HCT116 (cell line): ENCODE measurements at regions not wholly inside any gene's neighbourhood (a gene's known extent, or its start where the extent isn't known, plus 50 kb on each side); places are given as distances from the start of the nearest gene placed in this dataset.

Experiments
- ATAC-seq: fragments of 200-7000 bp; cut with Tn5 transposase; 2 replicates; pipeline ENCODE4 v1.9.1; 2020; ENCODE audit warnings: mild to moderate bottlenecking, moderate library complexity
- BruUV-seq: library from RNA; stranded (reverse); fragments of 400-500 nt; replicated peaks from 2 replicates; lab custom pipeline; 2021; lab: Mats Ljungman, UMichigan
- CTCF ChIA-PET: fragments of 300-600 bp; sonication (Branson Sonifier 250); formaldehyde crosslinking; loops from one replicate; lab custom pipeline; 2021; ENCODE audit warnings: antibody characterized with exemption; lab: Charles Lee
- POLR2A ChIA-PET: fragments of 300-600, 350-600 bp; sonication (Branson Sonifier 250); formaldehyde crosslinking; loops from one replicate; lab custom pipeline; 2021; ENCODE audit warnings: antibody characterized with exemption; lab: Charles Lee
- RAD21 ChIA-PET, 2 experiments: fragments of 300-600 bp; sonication (Branson Sonifier 250); formaldehyde crosslinking; loops; one replicate each; lab custom pipeline; 2023; ENCODE audit warnings: low total read pairs in 2 of 2; ENCODE audit not compliant: uncharacterized antibody in 2 of 2, unreplicated experiment in 2 of 2, low non-redundant PET in 1 of 2; lab: Charles Lee
- DNase-seq: peaks from one replicate; pipeline ENCODE4 v3.0.0-alpha.2; 2010; ENCODE audit warnings: low read depth, low spot score
- H2AFZ ChIP-seq: fragments of 200-600 bp; shearing (Covaris generic), sonication (generic); 2 replicates; pipeline ENCODE4 v1.6.1; 2017; ENCODE audit warnings: low read depth, mixed run types, mixed read lengths, antibody characterized with exemption, low read length; ENCODE audit not compliant: poor library complexity, severe bottlenecking
- H3K27ac ChIP-seq: 2 replicates; pipeline ENCODE4 v1.5.1; 2012; ENCODE audit warnings: low read depth, low read length
- H3K27me3 ChIP-seq: fragments of 200-600 bp; sonication (generic); 2 replicates; pipeline ENCODE4 v1.6.1; 2016; ENCODE audit warnings: mixed run types, low read length, mixed read lengths; ENCODE audit not compliant: insufficient read depth
- H3K36me3 ChIP-seq, 2 experiments: fragments of 200-500 bp in 1 of 2; fragments of 200-600 bp in 1 of 2; sonication (Bioruptor generic) in 1 of 2; sonication (generic) in 1 of 2; 2 replicates each; pipeline versions ENCODE4 v1.5.1 to v1.6.1; 2014 to 2016; ENCODE audit warnings: low read length in 2 of 2, inconsistent platforms in 1 of 2, mixed read lengths in 1 of 2, mixed run types in 1 of 2; ENCODE audit not compliant: insufficient read depth in 2 of 2, control insufficient read depth in 1 of 2
- H3K4me1 ChIP-seq, 2 experiments: fragments of 200-600 bp in 1 of 2; sonication (generic) in 1 of 2; 2 replicates each; pipeline versions ENCODE4 v1.5.1 to v1.6.1; 2012 to 2017; ENCODE audit warnings: low read length in 2 of 2, inconsistent platforms in 1 of 2, mild to moderate bottlenecking in 1 of 2, mixed read lengths in 1 of 2, mixed run types in 1 of 2, moderate library complexity in 1 of 2; ENCODE audit not compliant: insufficient read depth in 2 of 2, control insufficient read depth in 1 of 2
- H3K4me2 ChIP-seq: fragments of 200-600 bp; sonication (generic); 2 replicates; pipeline ENCODE4 v1.6.1; 2017; ENCODE audit warnings: mixed run types, low read length, mixed read lengths
- H3K4me3 ChIP-seq, 2 experiments: fragments of 200-600 bp in 1 of 2; sonication (generic) in 1 of 2; replicated peaks in 1 of 2; 2 replicates each; pipeline ENCODE4 v1.5.1; 2011 to 2016; ENCODE audit warnings: low read length in 2 of 2, control low read depth in 1 of 2, low read depth in 1 of 2, mild to moderate bottlenecking in 1 of 2, mixed read lengths in 1 of 2, mixed run types in 1 of 2
- H3K79me2 ChIP-seq: fragments of 200-600 bp; sonication (generic); 2 replicates; pipeline ENCODE4 v1.6.1; 2017; ENCODE audit warnings: mild to moderate bottlenecking, mixed run types, low read length, moderate library complexity, mixed read lengths; ENCODE audit not compliant: insufficient read depth
- H3K9ac ChIP-seq: fragments of 200-600 bp; sonication (generic); 2 replicates; pipeline ENCODE4 v1.6.1; 2016; ENCODE audit warnings: low read length, mixed read lengths
- H3K9me2 ChIP-seq: fragments of 200-600 bp; sonication (generic), shearing (Covaris generic); 2 replicates; pipeline ENCODE4 v1.6.1; 2017; ENCODE audit warnings: mixed run types, mild to moderate bottlenecking, moderate library complexity; ENCODE audit not compliant: insufficient read depth
- H3K9me3 ChIP-seq, 2 experiments: fragments of 200-500 bp in 1 of 2; fragments of 200-600 bp in 1 of 2; sonication (Bioruptor generic) in 1 of 2; sonication (generic) in 1 of 2; 2 replicates each; pipeline ENCODE4 v1.6.1; 2014 to 2017; ENCODE audit warnings: low read length in 2 of 2, mixed read lengths in 2 of 2, inconsistent platforms in 1 of 2, low read depth in 1 of 2, mild to moderate bottlenecking in 1 of 2, mixed run types in 1 of 2, moderate library complexity in 1 of 2; ENCODE audit not compliant: control insufficient read depth in 1 of 2, insufficient read depth in 1 of 2
- H4K20me1 ChIP-seq: fragments of 200-600 bp; sonication (generic), shearing (Covaris generic); 2 replicates; pipeline ENCODE4 v1.6.1; 2017; ENCODE audit warnings: mixed run types, mild to moderate bottlenecking, moderate library complexity; ENCODE audit not compliant: insufficient read depth
- CBX3 ChIP-seq: IDR thresholded peaks from 2 replicates; pipeline ENCODE4 v1.6.1; 2012; ENCODE audit warnings: low read depth
- CEBPB ChIP-seq: IDR thresholded peaks from 2 replicates; pipeline ENCODE4 v1.6.1; 2012; ENCODE audit warnings: low read depth
- EZH2 ChIP-seq: fragments of 200-600 bp; sonication (generic); IDR thresholded peaks from 2 replicates; pipeline ENCODE4 v1.6.1; 2017; ENCODE audit warnings: antibody characterized with exemption, mixed run types
- JUND ChIP-seq: IDR thresholded peaks from 2 replicates; pipeline ENCODE4 v1.6.1; 2012
- POLR2AphosphoS5 ChIP-seq: IDR thresholded peaks from 2 replicates; pipeline ENCODE4 v1.6.1; 2011; ENCODE audit warnings: mild to moderate bottlenecking, low read depth, low read length, moderate library complexity
- SP1 ChIP-seq: IDR thresholded peaks from 2 replicates; pipeline ENCODE4 v1.6.1; 2012; ENCODE audit warnings: low read depth
- SRF ChIP-seq: IDR thresholded peaks from 2 replicates; pipeline ENCODE4 v1.6.1; 2012; ENCODE audit warnings: low read depth
- TCF7L2 ChIP-seq: IDR thresholded peaks from 2 replicates; pipeline ENCODE4 v1.7.0; 2011; ENCODE audit warnings: borderline replicate concordance, inconsistent platforms; ENCODE audit not compliant: insufficient read depth, insufficient read length; ENCODE audit errors: extremely low read depth
- YY1 ChIP-seq: IDR thresholded peaks from 2 replicates; pipeline ENCODE4 v1.6.1; 2011; ENCODE audit warnings: low read length, low read depth, moderate library complexity, mild to moderate bottlenecking; ENCODE audit not compliant: insufficient replicate concordance; ENCODE audit errors: extremely low read depth
- ZFX ChIP-seq: fragments of 450-650 bp; IDR thresholded peaks from 2 replicates; pipeline ENCODE4 v1.6.1; 2017
- intact Hi-C: fragments of 100-400 bp; cut with micrococcal nuclease; formaldehyde crosslinking; loops from 2 replicates; pipeline ENCODE4 v1.10.0; 2022
- TF ChIP-seq, protein P1 (sequence below): IDR thresholded peaks from 2 replicates; pipeline ENCODE4 v1.6.1; 2011; ENCODE audit warnings: mild to moderate bottlenecking, low read length, moderate library complexity; ENCODE audit not compliant: insufficient replicate concordance; ENCODE audit errors: extremely low read depth
- TF ChIP-seq, protein P2 (sequence below), 3 experiments: fragments of 200-600 bp in 1 of 3; sonication (generic) in 1 of 3; IDR thresholded peaks in 2 of 3; conservative IDR thresholded peaks in 1 of 3; 2 replicates each; pipeline ENCODE4 v1.5.1; 2012 to 2017; ENCODE audit warnings: low read depth in 2 of 3, low read length in 2 of 3, antibody characterized with exemption in 1 of 3, borderline replicate concordance in 1 of 3, control low read depth in 1 of 3, mild to moderate bottlenecking in 1 of 3, mixed read lengths in 1 of 3, mixed run types in 1 of 3, moderate library complexity in 1 of 3; ENCODE audit not compliant: insufficient read depth in 1 of 3
- TF ChIP-seq, protein P3 (sequence below): IDR thresholded peaks from 2 replicates; pipeline ENCODE4 v1.6.1; 2012; ENCODE audit warnings: low read depth
- TF ChIP-seq, protein P4 (sequence below): IDR thresholded peaks from 2 replicates; pipeline ENCODE4 v1.6.1; 2012

DNA sequence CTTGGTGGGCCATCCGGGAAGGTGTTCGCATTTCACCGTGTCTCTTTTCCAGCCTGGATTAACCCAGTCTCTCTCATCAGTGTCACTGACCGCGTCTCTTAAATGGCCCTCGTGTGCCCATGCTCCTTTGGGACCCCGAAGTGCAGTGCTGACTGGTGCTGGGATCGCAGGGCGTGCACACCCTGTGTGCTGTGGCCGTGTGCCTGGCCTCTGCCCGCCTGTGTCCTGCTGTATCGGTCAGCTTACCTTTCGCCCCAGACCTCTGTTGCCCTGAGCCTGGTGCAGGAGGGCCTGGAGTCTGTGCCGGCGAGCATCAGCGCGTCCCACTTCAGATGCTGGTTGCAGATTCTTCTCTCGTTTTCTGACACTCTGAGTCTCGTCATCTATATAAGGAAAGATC lies 68.3 kb upstream of the HGFAC start:
- intact Hi-C loops: no loop called here
- BruUV-seq: no TSS peak
- TF ChIP-seq, protein P1, sequence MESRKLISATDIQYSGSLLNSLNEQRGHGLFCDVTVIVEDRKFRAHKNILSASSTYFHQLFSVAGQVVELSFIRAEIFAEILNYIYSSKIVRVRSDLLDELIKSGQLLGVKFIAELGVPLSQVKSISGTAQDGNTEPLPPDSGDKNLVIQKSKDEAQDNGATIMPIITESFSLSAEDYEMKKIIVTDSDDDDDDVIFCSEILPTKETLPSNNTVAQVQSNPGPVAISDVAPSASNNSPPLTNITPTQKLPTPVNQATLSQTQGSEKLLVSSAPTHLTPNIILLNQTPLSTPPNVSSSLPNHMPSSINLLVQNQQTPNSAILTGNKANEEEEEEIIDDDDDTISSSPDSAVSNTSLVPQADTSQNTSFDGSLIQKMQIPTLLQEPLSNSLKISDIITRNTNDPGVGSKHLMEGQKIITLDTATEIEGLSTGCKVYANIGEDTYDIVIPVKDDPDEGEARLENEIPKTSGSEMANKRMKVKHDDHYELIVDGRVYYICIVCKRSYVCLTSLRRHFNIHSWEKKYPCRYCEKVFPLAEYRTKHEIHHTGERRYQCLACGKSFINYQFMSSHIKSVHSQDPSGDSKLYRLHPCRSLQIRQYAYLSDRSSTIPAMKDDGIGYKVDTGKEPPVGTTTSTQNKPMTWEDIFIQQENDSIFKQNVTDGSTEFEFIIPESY: no peak
- TF ChIP-seq SP1 (no peak), CBX3 (no peak), TCF7L2 (no peak), JUND (no peak), YY1 (no peak), EZH2 (no peak), CEBPB (no peak), POLR2AphosphoS5 (no peak), SRF (no peak), ZFX (no peak)
- TF ChIP-seq, protein P2, sequence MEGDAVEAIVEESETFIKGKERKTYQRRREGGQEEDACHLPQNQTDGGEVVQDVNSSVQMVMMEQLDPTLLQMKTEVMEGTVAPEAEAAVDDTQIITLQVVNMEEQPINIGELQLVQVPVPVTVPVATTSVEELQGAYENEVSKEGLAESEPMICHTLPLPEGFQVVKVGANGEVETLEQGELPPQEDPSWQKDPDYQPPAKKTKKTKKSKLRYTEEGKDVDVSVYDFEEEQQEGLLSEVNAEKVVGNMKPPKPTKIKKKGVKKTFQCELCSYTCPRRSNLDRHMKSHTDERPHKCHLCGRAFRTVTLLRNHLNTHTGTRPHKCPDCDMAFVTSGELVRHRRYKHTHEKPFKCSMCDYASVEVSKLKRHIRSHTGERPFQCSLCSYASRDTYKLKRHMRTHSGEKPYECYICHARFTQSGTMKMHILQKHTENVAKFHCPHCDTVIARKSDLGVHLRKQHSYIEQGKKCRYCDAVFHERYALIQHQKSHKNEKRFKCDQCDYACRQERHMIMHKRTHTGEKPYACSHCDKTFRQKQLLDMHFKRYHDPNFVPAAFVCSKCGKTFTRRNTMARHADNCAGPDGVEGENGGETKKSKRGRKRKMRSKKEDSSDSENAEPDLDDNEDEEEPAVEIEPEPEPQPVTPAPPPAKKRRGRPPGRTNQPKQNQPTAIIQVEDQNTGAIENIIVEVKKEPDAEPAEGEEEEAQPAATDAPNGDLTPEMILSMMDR (IDR thresholded peaks at IDR 0.05 in 2 of 3, conservative IDR thresholded peaks at IDR 0.05 in 1 of 3; ENCODE audit: borderline replicate concordance in 1 of 3, insufficient read depth in 1 of 3, low read depth in 2 of 3, low read length in 2 of 3): no peak
- TF ChIP-seq, protein P3, sequence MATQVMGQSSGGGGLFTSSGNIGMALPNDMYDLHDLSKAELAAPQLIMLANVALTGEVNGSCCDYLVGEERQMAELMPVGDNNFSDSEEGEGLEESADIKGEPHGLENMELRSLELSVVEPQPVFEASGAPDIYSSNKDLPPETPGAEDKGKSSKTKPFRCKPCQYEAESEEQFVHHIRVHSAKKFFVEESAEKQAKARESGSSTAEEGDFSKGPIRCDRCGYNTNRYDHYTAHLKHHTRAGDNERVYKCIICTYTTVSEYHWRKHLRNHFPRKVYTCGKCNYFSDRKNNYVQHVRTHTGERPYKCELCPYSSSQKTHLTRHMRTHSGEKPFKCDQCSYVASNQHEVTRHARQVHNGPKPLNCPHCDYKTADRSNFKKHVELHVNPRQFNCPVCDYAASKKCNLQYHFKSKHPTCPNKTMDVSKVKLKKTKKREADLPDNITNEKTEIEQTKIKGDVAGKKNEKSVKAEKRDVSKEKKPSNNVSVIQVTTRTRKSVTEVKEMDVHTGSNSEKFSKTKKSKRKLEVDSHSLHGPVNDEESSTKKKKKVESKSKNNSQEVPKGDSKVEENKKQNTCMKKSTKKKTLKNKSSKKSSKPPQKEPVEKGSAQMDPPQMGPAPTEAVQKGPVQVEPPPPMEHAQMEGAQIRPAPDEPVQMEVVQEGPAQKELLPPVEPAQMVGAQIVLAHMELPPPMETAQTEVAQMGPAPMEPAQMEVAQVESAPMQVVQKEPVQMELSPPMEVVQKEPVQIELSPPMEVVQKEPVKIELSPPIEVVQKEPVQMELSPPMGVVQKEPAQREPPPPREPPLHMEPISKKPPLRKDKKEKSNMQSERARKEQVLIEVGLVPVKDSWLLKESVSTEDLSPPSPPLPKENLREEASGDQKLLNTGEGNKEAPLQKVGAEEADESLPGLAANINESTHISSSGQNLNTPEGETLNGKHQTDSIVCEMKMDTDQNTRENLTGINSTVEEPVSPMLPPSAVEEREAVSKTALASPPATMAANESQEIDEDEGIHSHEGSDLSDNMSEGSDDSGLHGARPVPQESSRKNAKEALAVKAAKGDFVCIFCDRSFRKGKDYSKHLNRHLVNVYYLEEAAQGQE: no peak
- TF ChIP-seq, protein P4, sequence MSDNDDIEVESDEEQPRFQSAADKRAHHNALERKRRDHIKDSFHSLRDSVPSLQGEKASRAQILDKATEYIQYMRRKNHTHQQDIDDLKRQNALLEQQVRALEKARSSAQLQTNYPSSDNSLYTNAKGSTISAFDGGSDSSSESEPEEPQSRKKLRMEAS: no peak
- H3K9ac ChIP-seq: no peak overlapping the region
- ChIA-PET POLR2A (no interaction called here), RAD21 (no interaction called here), CTCF (no interaction called here)
- no peaks in the 10 kb centered on the region for H3K79me2 ChIP-seq
- H3K4me3 ChIP-seq: no peak overlapping the region
- no peak overlapping the region for H2AFZ ChIP-seq
- H4K20me1 ChIP-seq: no peaks in the 10 kb centered on the region
- no peaks in the 10 kb centered on the region for H3K9me3 ChIP-seq
- no peaks in the 10 kb centered on the region for H3K27me3 ChIP-seq
- H3K36me3 ChIP-seq: no peaks in the 10 kb centered on the region; a peak in 1 of 4 replicates
- H3K27ac ChIP-seq: no peak overlapping the region
- no peak overlapping the region for H3K4me2 ChIP-seq
- no peaks in the 10 kb centered on the region for H3K9me2 ChIP-seq
- no peaks in the 10 kb centered on the region for H3K4me1 ChIP-seq
- ATAC-seq (no peak), DNase-seq (no peak)
